ENCODE measurements at regions not wholly inside any gene's neighbourhood (a gene's known extent, or its start where the extent isn't known, plus 50 kb on each side); places are given as distances from the start of the nearest gene placed in this dataset.

- TF ChIP-seq POLR2A (IDR thresholded peaks at IDR 0.05; ENCODE audit: low read depth, low read length) (no peak), TAF1 (IDR thresholded peaks at IDR 0.05; ENCODE audit: low read depth, low read length) (no peak), POLR2AphosphoS5 (IDR thresholded peaks at IDR 0.05; ENCODE audit: low read depth, low read length) (no peak), PAX5 (IDR thresholded peaks at IDR 0.05; ENCODE audit: insufficient read depth, low read length, severe bottlenecking) (no peak), SPI1 (IDR thresholded peaks at IDR 0.05; ENCODE audit: low read depth, low read length) (no peak)
Measured at GRCh38 chr2:52810460-52810859, 957.1 kb upstream of the CHAC2 start.

All from GM12891 (cell line).